Colonic mucosa (tissue), 4 donors: ENCODE measurements at regions not wholly inside any gene's neighbourhood (a gene's known extent, or its start where the extent isn't known, plus 50 kb on each side); places are given as distances from the start of the nearest gene placed in this dataset.

Experiments used
- DNase-seq: peaks from one replicate; pipeline ENCODE4 v3.0.0-alpha.2; 2020
- H3K27ac ChIP-seq: fragments of 200-600 bp; one replicate; pipeline ENCODE4 v1.8.0; 2021
- H3K27me3 ChIP-seq: fragments of 200-600 bp; one replicate; pipeline ENCODE4 v1.8.0; 2021
- H3K36me3 ChIP-seq: fragments of 200-600 bp; one replicate; pipeline ENCODE4 v1.8.0; 2021
- H3K4me1 ChIP-seq: fragments of 200-600 bp; one replicate; pipeline ENCODE4 v1.8.0; 2021; ENCODE audit warnings: mild to moderate bottlenecking
- H3K4me3 ChIP-seq: fragments of 200-600 bp; one replicate; pipeline ENCODE4 v1.8.0; 2021
- H3K9ac ChIP-seq, 2 donors: one replicate each; pipeline ENCODE4 v1.7.0; 2013; ENCODE audit warnings: control low read depth in 2 of 2, low read depth in 2 of 2, low read length in 2 of 2
- H3K9me3 ChIP-seq: fragments of 200-600 bp; one replicate; pipeline ENCODE4 v1.8.0; 2021
- intact Hi-C: fragments of 100-400 bp; cut with DNase I; formaldehyde crosslinking; loops from one replicate; pipeline ENCODE4 v1.14.1; 2022
- TF ChIP-seq, protein P1 (sequence below): fragments of 200-600 bp; IDR thresholded peaks from one replicate; pipeline ENCODE4 v1.8.0; 2022; ENCODE audit warnings: antibody characterized with exemption, mild to moderate bottlenecking
- donor health status: healthy.
- donor health status: DM: no; HTN: no; CAD: no.
- donor health status: DM: no; HTN: no; CAD: no.

DNA sequence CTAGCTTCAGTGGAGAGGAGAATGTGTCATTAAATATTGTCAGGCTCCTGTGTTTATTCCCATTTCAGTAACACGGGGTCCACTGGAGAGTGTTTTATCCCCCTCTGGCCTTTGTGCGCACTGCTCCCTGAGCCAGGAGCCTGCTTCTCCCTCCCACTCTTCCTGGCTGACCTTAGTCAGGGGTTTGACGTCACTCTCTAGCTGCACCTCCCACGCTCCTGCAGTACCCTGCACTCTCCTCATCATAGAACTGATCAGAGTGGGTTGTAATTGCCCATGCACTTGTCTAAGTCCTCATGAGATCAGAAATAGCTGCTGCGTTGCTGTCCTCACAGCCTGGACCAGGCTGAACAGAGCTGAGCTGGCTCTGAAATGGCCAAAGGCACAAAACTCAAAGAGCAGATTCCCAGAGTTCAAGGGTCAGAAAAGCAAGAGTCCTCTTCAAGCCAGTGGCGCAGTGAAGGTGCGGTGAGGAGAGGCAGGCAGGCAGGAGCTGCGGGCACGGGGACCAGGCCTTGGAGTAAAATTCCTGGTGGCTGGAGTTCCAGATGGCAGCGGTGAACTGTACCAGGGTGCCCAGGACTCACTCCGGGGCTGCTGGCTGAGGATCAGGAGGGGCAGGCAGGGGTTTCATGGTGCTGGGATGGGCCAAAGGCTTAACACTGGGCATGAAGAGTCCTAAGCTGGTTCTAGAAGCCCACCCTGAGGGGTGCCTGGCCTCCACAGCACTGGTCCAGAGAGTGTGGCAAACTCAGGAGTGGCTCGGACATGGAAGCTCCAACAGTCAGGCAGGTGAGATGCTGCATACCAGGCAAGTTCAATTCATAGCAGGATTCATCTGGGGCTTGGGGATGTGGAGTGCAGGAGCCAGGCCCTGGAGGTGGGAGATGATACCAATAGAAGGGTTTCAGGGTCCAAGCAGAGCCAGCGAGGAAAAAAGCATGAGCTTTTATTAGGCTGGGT, 170.9 kb downstream of the SCP2D1 start:
- H3K36me3 ChIP-seq, result no peaks in the 10 kb centered on the region
- H3K27me3 ChIP-seq, result no peaks in the 10 kb centered on the region
- no peaks in the 10 kb centered on the region for H3K4me1 ChIP-seq
- TF ChIP-seq, protein P1, sequence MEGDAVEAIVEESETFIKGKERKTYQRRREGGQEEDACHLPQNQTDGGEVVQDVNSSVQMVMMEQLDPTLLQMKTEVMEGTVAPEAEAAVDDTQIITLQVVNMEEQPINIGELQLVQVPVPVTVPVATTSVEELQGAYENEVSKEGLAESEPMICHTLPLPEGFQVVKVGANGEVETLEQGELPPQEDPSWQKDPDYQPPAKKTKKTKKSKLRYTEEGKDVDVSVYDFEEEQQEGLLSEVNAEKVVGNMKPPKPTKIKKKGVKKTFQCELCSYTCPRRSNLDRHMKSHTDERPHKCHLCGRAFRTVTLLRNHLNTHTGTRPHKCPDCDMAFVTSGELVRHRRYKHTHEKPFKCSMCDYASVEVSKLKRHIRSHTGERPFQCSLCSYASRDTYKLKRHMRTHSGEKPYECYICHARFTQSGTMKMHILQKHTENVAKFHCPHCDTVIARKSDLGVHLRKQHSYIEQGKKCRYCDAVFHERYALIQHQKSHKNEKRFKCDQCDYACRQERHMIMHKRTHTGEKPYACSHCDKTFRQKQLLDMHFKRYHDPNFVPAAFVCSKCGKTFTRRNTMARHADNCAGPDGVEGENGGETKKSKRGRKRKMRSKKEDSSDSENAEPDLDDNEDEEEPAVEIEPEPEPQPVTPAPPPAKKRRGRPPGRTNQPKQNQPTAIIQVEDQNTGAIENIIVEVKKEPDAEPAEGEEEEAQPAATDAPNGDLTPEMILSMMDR, result no peak
- no peak overlapping the region for H3K9ac ChIP-seq
- no peak overlapping the region for H3K4me3 ChIP-seq
- no peak for DNase-seq
- H3K27ac ChIP-seq, result no peak overlapping the region
- intact Hi-C loops, result no loop called here
- H3K9me3 ChIP-seq, result no peaks in the 10 kb centered on the region

DNA sequence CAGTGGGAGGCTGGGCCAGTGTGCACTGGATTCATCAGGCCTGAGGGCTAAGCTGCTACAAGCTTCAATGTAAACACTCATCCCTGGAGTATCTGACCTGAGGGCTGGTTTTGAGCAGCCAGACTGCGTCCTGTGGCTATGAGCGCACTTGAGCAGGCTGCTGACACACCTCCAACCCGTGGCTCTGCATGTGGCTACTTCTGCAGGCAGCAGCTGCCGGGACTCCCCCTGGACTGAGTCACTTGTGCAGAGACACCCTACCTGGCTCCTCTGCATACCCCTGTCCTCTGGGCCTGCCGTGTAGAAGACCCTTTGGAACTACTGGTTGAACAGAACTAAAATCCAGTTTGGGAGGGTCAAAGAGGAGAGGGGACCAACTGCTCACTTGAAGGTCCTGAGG, 172.0 kb downstream of the SCP2D1 start:
- no peaks in the 10 kb centered on the region for H3K4me1 ChIP-seq
- intact Hi-C loops, result no loop called here
- H3K9me3 ChIP-seq, result no peaks in the 10 kb centered on the region
- DNase-seq, result no peak
- no peak overlapping the region for H3K9ac ChIP-seq
- H3K36me3 ChIP-seq, result no peaks in the 10 kb centered on the region
- H3K27ac ChIP-seq, result no peak overlapping the region
- TF ChIP-seq, protein P1, result no peak
- no peak overlapping the region for H3K4me3 ChIP-seq
- H3K27me3 ChIP-seq, result no peaks in the 10 kb centered on the region

DNA sequence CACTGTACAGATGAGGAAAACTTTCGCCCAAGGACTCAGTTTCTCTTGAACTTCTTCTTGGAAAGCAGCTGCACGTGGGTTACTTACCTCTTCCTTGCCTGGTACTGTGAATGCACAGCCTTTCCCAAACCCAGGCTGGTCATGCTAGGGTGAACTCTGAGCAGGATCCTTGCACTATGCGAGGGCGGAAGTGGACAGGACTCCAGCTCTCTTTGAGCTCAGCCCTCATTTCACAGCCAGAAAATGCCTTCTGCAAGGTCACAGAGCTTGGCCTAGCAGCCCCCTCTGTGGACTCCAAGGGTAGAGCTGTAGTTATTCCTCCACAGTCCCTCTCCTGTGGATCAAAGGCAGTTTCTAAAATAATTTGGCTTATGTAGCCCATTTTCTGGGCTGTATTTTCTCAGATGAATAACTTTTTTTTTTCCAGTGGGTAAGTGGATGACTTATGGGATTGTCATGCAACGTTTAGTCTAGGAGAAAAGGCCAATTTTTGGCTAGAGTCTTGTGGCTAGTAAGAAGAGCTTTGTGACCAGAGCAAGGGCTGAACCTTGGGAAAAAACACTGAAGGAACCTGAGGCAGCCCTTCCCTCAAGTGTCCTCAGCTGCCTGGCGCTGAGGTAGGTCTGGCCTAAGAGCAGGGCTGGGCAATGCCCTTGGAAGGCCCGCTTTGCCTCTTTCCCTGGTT, 172.7 kb downstream of the SCP2D1 start:
- no peak overlapping the region for H3K9ac ChIP-seq
- no peaks in the 10 kb centered on the region for H3K4me1 ChIP-seq
- DNase-seq, result no peak
- no peak overlapping the region for H3K4me3 ChIP-seq
- intact Hi-C loops, result no loop called here
- H3K36me3 ChIP-seq, result no peaks in the 10 kb centered on the region
- no peaks in the 10 kb centered on the region for H3K9me3 ChIP-seq
- TF ChIP-seq, protein P1, result no peak
- no peak overlapping the region for H3K27ac ChIP-seq
- H3K27me3 ChIP-seq, result no peaks in the 10 kb centered on the region

DNA sequence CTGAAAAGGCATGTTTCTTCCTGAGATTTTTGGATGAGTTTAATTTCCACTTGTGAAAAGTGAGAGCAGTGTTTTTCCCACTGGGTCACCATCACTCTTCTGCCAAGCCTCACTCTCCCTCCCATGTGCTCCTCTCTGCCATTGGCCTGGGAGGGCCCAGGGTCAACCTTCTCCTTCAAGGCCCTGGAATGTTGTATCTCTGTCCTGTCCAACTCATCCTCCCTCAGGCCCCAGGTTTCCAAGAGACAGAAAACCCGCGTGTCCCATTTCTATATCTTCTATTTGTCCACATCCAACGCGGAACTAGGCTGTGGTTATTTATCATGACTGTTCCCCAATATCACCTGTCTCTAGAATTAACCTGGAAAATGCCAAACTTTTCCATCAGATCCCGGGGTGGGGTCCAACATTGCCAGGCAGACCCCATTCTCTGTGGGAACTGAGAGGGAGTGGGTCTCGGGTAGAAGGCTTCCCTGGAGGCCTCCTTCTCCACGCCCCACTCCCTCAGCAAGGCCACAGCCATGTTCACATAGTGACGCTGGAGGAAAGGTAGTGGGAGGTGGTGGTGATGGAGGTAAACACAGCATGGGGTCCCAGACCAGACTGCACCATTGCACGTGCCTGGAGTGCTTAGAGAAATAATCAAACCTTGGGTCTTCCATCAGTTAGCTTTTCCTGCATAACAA, 173.5 kb downstream of the SCP2D1 start:
- Histone ChIP-seq H3K4me1 (no peaks in the 10 kb centered on the region), H3K9ac (no peak overlapping the region), H3K4me3 (no peak overlapping the region), H3K27me3 (no peaks in the 10 kb centered on the region), H3K9me3 (no peaks in the 10 kb centered on the region), H3K36me3 (no peaks in the 10 kb centered on the region), H3K27ac (no peak overlapping the region)
- TF ChIP-seq, protein P1, result no peak
- intact Hi-C loops, result no loop called here
- DNase-seq, result no peak

DNA sequence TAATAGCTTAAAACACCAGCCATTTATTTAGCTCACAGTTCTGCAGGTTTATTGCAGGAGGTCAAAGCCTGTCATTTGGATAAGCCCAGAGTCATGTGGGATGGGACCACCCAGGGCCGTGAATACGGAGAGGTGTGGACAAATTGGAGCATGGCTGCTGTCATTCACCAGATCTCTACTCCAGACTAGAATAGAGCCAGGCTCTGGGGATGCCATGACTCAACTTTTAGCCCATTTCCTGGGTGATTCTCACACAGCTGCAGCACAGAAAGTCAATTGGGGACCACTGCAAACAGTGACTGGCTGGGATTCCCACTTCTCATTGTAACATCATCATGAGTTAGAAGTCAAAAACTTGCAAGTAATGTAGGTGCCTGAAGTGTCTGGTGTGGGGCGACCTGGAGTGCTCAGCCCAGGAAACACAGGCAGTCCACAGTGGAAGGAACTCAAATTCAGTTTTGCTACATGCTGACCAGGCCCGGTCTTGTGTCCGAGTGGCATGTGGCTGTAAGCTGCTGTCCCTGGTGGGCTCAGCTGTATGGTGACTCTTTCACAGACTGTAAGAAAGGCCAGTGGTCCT, 174.3 kb downstream of the SCP2D1 start:
- Histone ChIP-seq H3K27ac (no peak overlapping the region), H3K4me1 (no peaks in the 10 kb centered on the region), H3K9ac (no peak overlapping the region), H3K4me3 (no peak overlapping the region), H3K9me3 (no peaks in the 10 kb centered on the region), H3K36me3 (no peaks in the 10 kb centered on the region), H3K27me3 (no peaks in the 10 kb centered on the region)
- DNase-seq, result no peak
- TF ChIP-seq, protein P1, result no peak
- intact Hi-C loops, result no loop called here
